GM19452 (cell line): ENCODE measurements at regions not wholly inside any gene's neighbourhood (a gene's known extent, or its start where the extent isn't known, plus 50 kb on each side); places are given as distances from the start of the nearest gene placed in this dataset.

ENCODE experiments used
- ATAC-seq: cut with Tn5 transposase; IDR thresholded peaks from one replicate; pipeline ENCODE4 v1.9.1; 2021; ENCODE audit not compliant: unreplicated experiment

- no peak for ATAC-seq
These were observed 249.3 kb upstream of the GULP1 start for GRCh38 chr2:188042412-188042811.

GRCh38 chr2:188045016-188045415 lies 246.7 kb upstream of the GULP1 start:
- ATAC-seq, result no peak

- ATAC-seq, result no peak
These were observed 245.2 kb upstream of the GULP1 start for GRCh38 chr2:188046437-188046836.

GRCh38 chr2:188047735-188048134 lies 243.9 kb upstream of the GULP1 start:
- ATAC-seq, result no peak

- ATAC-seq, result no peak
These were observed 240.9 kb upstream of the GULP1 start for GRCh38 chr2:188050726-188051125.

- ATAC-seq, result no peak
These were observed 240.0 kb upstream of the GULP1 start for GRCh38 chr2:188051706-188052105.

- ATAC-seq, result no peak
These were observed 226.3 kb upstream of the GULP1 start for GRCh38 chr2:188065386-188065785.

GRCh38 chr2:188068093-188068492 lies 223.6 kb upstream of the GULP1 start:
- ATAC-seq, result no peak

GRCh38 chr2:188076149-188077056 lies 215.3 kb upstream of the GULP1 start:
- ATAC-seq, result peak; percentile 74

- no peak for ATAC-seq
These were observed 213.9 kb upstream of the GULP1 start for GRCh38 chr2:188077757-188078156.

GRCh38 chr2:188078534-188078933 lies 213.1 kb upstream of the GULP1 start:
- ATAC-seq, result no peak

- ATAC-seq, result no peak
These were observed 212.5 kb upstream of the GULP1 start for GRCh38 chr2:188079196-188079595.

GRCh38 chr2:188085421-188085820 lies 206.3 kb upstream of the GULP1 start:
- no peak for ATAC-seq

GRCh38 chr2:188089901-188090300 lies 201.8 kb upstream of the GULP1 start:
- no peak for ATAC-seq

- no peak for ATAC-seq
These were observed 200.5 kb upstream of the GULP1 start for GRCh38 chr2:188091220-188091619.

- ATAC-seq, result no peak
These were observed 198.9 kb upstream of the GULP1 start for GRCh38 chr2:188092734-188093133.

- ATAC-seq, result no peak
These were observed 194.8 kb upstream of the GULP1 start for GRCh38 chr2:188096910-188097309.

- no peak for ATAC-seq
These were observed 188.8 kb upstream of the GULP1 start for GRCh38 chr2:188102881-188103280.

- ATAC-seq, result no peak
These were observed 177.7 kb upstream of the GULP1 start for GRCh38 chr2:188114014-188114413.

- ATAC-seq, result no peak
These were observed 174.0 kb upstream of the GULP1 start for GRCh38 chr2:188117706-188118105.

- ATAC-seq, result no peak
These were observed 173.2 kb upstream of the GULP1 start for GRCh38 chr2:188118431-188118830.

- no peak for ATAC-seq
These were observed 172.4 kb upstream of the GULP1 start for GRCh38 chr2:188119112-188119838.
